ENCODE measurements at regions not wholly inside any gene's neighbourhood (a gene's known extent, or its start where the extent isn't known, plus 50 kb on each side); places are given as distances from the start of the nearest gene placed in this dataset.

DNA sequence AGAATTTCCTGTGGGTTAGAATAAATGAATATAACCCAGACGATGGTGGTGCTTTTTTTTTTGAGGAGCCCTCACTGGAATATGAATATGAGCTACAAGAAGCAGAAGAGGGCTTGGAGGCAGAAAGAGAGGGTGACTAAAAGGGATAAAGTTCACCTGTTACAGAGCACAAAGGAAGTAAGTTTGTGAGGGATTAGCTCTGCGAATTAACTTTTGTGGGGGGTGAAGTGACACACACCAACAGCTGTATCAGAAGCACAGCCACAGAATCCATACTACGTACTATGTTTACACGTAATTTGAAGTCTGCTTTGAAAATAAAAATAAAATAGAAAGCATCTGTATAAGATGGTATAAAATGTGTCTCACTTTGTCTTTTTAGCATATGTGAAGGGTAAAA is 963.6 kb upstream of the DIAPH2 start:
- TF ChIP-seq, protein P1, sequence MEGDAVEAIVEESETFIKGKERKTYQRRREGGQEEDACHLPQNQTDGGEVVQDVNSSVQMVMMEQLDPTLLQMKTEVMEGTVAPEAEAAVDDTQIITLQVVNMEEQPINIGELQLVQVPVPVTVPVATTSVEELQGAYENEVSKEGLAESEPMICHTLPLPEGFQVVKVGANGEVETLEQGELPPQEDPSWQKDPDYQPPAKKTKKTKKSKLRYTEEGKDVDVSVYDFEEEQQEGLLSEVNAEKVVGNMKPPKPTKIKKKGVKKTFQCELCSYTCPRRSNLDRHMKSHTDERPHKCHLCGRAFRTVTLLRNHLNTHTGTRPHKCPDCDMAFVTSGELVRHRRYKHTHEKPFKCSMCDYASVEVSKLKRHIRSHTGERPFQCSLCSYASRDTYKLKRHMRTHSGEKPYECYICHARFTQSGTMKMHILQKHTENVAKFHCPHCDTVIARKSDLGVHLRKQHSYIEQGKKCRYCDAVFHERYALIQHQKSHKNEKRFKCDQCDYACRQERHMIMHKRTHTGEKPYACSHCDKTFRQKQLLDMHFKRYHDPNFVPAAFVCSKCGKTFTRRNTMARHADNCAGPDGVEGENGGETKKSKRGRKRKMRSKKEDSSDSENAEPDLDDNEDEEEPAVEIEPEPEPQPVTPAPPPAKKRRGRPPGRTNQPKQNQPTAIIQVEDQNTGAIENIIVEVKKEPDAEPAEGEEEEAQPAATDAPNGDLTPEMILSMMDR (conservative IDR thresholded peaks at IDR 0.05), result no peak
- H3K4me1 Mint-ChIP-seq, result peaks cover 10% of the 10 kb centered on the region
- DNase-seq, result no peak

DNA sequence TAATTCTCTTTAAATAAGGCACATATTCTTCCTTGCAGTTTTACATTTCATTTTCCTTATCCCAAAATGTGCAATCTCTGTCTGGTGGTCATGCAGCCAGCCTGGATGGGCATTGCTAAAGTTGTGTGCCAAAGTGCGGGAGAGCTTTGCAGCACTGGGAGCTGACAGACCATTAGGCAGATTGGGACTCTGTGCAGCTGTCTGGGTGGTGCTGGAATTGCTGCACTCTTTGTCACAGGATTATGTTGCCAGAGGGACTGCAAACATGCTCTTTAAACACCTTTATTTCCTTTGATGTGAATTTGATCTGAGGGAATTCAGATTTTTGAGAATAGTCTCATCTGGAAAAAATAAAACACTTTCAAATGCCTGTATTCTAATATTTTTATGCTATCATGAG is 956.2 kb upstream of the DIAPH2 start:
- no peak overlapping the region for H3K27ac Mint-ChIP-seq
- H3K36me3 Mint-ChIP-seq (ENCODE audit: low read depth), result no peaks in the 10 kb centered on the region
- WGBS, 2 experiments (ENCODE audit: insufficient coverage in 1 of 2, insufficient read length in 1 of 2), result 93% methylated on average over 1 of the region's 1 CpG; no CpG with 5 or more reads in 1 of the 2 experiments
- H3K9me3 ChIP-seq (ENCODE audit: control insufficient read depth, low read length), result no peaks in the 10 kb centered on the region
- H3K9me3 Mint-ChIP-seq, result no peaks in the 10 kb centered on the region
- H3K4me1 ChIP-seq (ENCODE audit: control insufficient read depth, insufficient read depth, low read length), result no peaks in the 10 kb centered on the region
- TF ChIP-seq, protein P1 (conservative IDR thresholded peaks at IDR 0.05), result no peak
- no peaks in the 10 kb centered on the region for H3K27me3 Mint-ChIP-seq (ENCODE audit: insufficient read depth)
- DNase-seq, result no peak
- no peak overlapping the region for H3K9ac ChIP-seq (ENCODE audit: extremely low read depth, low read length, poor library complexity, severe bottlenecking)
- peaks cover 3% of the 10 kb centered on the region for H3K4me1 Mint-ChIP-seq
- H3K27me3 ChIP-seq (ENCODE audit: control insufficient read depth, insufficient read depth, low read length, poor library complexity, severe bottlenecking), result no peaks in the 10 kb centered on the region
- H3K36me3 ChIP-seq (ENCODE audit: control insufficient read depth, insufficient read depth, low read length), result no peaks in the 10 kb centered on the region
- H3K4me3 Mint-ChIP-seq, result no peak overlapping the region
- no peak overlapping the region for H3K4me3 ChIP-seq (ENCODE audit: low read length)
- no peak overlapping the region for H3K27ac ChIP-seq (ENCODE audit: low read depth, low read length)

More for the DNA sequence above, 963.6 kb upstream of the DIAPH2 start:
- no peaks in the 10 kb centered on the region for H3K9me3 Mint-ChIP-seq
- H3K4me3 Mint-ChIP-seq, result no peak overlapping the region
- no peaks in the 10 kb centered on the region for H3K27me3 Mint-ChIP-seq (ENCODE audit: insufficient read depth)
- Histone ChIP-seq H3K36me3 (ENCODE audit: control insufficient read depth, insufficient read depth, low read length) (no peaks in the 10 kb centered on the region), H3K27me3 (ENCODE audit: control insufficient read depth, insufficient read depth, low read length, poor library complexity, severe bottlenecking) (no peaks in the 10 kb centered on the region), H3K9me3 (ENCODE audit: control insufficient read depth, low read length) (no peaks in the 10 kb centered on the region), H3K4me1 (ENCODE audit: control insufficient read depth, insufficient read depth, low read length) (no peaks in the 10 kb centered on the region), H3K27ac (ENCODE audit: low read depth, low read length) (no peak overlapping the region), H3K4me3 (ENCODE audit: low read length) (no peak overlapping the region), H3K9ac (ENCODE audit: extremely low read depth, low read length, poor library complexity, severe bottlenecking) (no peak overlapping the region)
- WGBS, 2 experiments (ENCODE audit: insufficient coverage in 1 of 2, insufficient read length in 1 of 2), result 52 to 80% methylated on average over 1 of the region's 4 CpGs
- no peak overlapping the region for H3K27ac Mint-ChIP-seq
- no peaks in the 10 kb centered on the region for H3K36me3 Mint-ChIP-seq (ENCODE audit: low read depth)

- H3K27ac Mint-ChIP-seq, result no peak overlapping the region
- H3K9me3 Mint-ChIP-seq, result no peaks in the 10 kb centered on the region
Observed at GRCh38 chrX:95729401-95729800, 955.2 kb upstream of the DIAPH2 start.

More at GRCh38 chrX:95729401-95729800, 955.2 kb upstream of the DIAPH2 start:
- TF ChIP-seq, protein P1 (conservative IDR thresholded peaks at IDR 0.05), result no peak
- Histone ChIP-seq H3K4me3 (ENCODE audit: low read length) (no peak overlapping the region), H3K9me3 (ENCODE audit: control insufficient read depth, low read length) (no peaks in the 10 kb centered on the region), H3K27me3 (ENCODE audit: control insufficient read depth, insufficient read depth, low read length, poor library complexity, severe bottlenecking) (no peaks in the 10 kb centered on the region), H3K36me3 (ENCODE audit: control insufficient read depth, insufficient read depth, low read length) (no peaks in the 10 kb centered on the region), H3K27ac (ENCODE audit: low read depth, low read length) (no peak overlapping the region), H3K9ac (ENCODE audit: extremely low read depth, low read length, poor library complexity, severe bottlenecking) (no peak overlapping the region), H3K4me1 (ENCODE audit: control insufficient read depth, insufficient read depth, low read length) (no peaks in the 10 kb centered on the region)
- Mint-ChIP-seq H3K4me1 (peaks cover 3% of the 10 kb centered on the region), H3K36me3 (ENCODE audit: low read depth) (no peaks in the 10 kb centered on the region), H3K27me3 (ENCODE audit: insufficient read depth) (no peaks in the 10 kb centered on the region), H3K4me3 (no peak overlapping the region)
- WGBS, 2 experiments (ENCODE audit: insufficient coverage in 1 of 2, insufficient read length in 1 of 2), result 100% methylated on average over 2 of the region's 3 CpGs; no CpG with 5 or more reads in 1 of the 2 experiments
- no peak for DNase-seq
